DOHH2 (cell line): ENCODE measurements at regions not wholly inside any gene's neighbourhood (a gene's known extent, or its start where the extent isn't known, plus 50 kb on each side); places are given as distances from the start of the nearest gene placed in this dataset.

Experiments used
- H3F3A ChIP-seq: fragments of 200-600 bp; sonication (generic), shearing (Covaris generic); 2 replicates; pipeline ENCODE4 v1.6.0; 2016; ENCODE audit warnings: antibody characterized with exemption, mild to moderate bottlenecking; ENCODE audit not compliant: control insufficient read depth, insufficient read depth
- H3K27ac ChIP-seq: fragments of 200-600 bp; sonication (generic); 2 replicates; pipeline ENCODE4 v1.5.1; 2014; ENCODE audit warnings: low read depth, mild to moderate bottlenecking, low read length, moderate library complexity
- H3K27me3 ChIP-seq: fragments of 200-600 bp; sonication (generic); 2 replicates; pipeline ENCODE4 v1.6.1; 2014; ENCODE audit warnings: mild to moderate bottlenecking, low read length, mixed read lengths; ENCODE audit not compliant: control insufficient read depth
- H3K36me3 ChIP-seq: fragments of 200-600 bp; sonication (generic); 2 replicates; pipeline ENCODE4 v1.6.1; 2014; ENCODE audit warnings: mild to moderate bottlenecking, low read length, moderate library complexity, mixed read lengths; ENCODE audit not compliant: control insufficient read depth
- H3K4me1 ChIP-seq: fragments of 200-600 bp; sonication (generic); 2 replicates; pipeline ENCODE4 v1.6.1; 2014; ENCODE audit warnings: mild to moderate bottlenecking, low read length, mixed read lengths; ENCODE audit not compliant: control insufficient read depth
- H3K4me2 ChIP-seq: fragments of 200-600 bp; sonication (generic); 2 replicates; pipeline ENCODE4 v1.6.0; 2014; ENCODE audit warnings: mild to moderate bottlenecking, low read length, moderate library complexity
- H3K4me3 ChIP-seq: fragments of 200-600 bp; sonication (generic); 2 replicates; pipeline ENCODE4 v1.5.1; 2014; ENCODE audit warnings: mild to moderate bottlenecking, low read length, mixed read lengths
- H3K79me2 ChIP-seq: fragments of 200-600 bp; sonication (generic); 2 replicates; pipeline ENCODE4 v1.6.1; 2014; ENCODE audit warnings: mild to moderate bottlenecking, low read length, mixed read lengths; ENCODE audit not compliant: control insufficient read depth
- H3K9me2 ChIP-seq: fragments of 200-600 bp; sonication (generic); replicated peaks from 2 replicates; pipeline ENCODE4 v1.6.1; 2014; ENCODE audit warnings: mild to moderate bottlenecking, low read length, mixed read lengths; ENCODE audit not compliant: control insufficient read depth
- H3K9me3 ChIP-seq: fragments of 200-600 bp; sonication (generic); 2 replicates; pipeline ENCODE4 v1.6.1; 2014; ENCODE audit warnings: antibody characterized with exemption, low read length, mixed read lengths; ENCODE audit not compliant: control insufficient read depth, insufficient read depth
- H4K20me1 ChIP-seq: fragments of 200-600 bp; sonication (generic); 2 replicates; pipeline ENCODE4 v1.6.0; 2014; ENCODE audit warnings: low read depth, mild to moderate bottlenecking, antibody characterized with exemption, low read length, moderate library complexity; ENCODE audit not compliant: control insufficient read depth, insufficient read depth
- CTCF ChIP-seq: fragments of 200-600 bp; sonication (generic); IDR thresholded peaks from one replicate; pipeline ENCODE4 v1.5.1; 2014; ENCODE audit warnings: antibody characterized with exemption, mild to moderate bottlenecking, low read depth, low read length; ENCODE audit not compliant: poor library complexity, severe bottlenecking
- EZH2phosphoT487 ChIP-seq: fragments of 200-600 bp; sonication (generic); IDR thresholded peaks from 2 replicates; pipeline ENCODE4 v1.6.1; 2017; ENCODE audit warnings: borderline replicate concordance, mild to moderate bottlenecking, antibody characterized with exemption, low read length, moderate library complexity, mixed read lengths

- Histone ChIP-seq H3F3A (no peaks in the 10 kb centered on the region), H3K27me3 (no peaks in the 10 kb centered on the region), H3K4me2 (no peak overlapping the region), H3K4me3 (no peak overlapping the region), H4K20me1 (no peaks in the 10 kb centered on the region), H3K9me3 (no peaks in the 10 kb centered on the region), H3K79me2 (no peaks in the 10 kb centered on the region), H3K9me2 (no peaks in the 10 kb centered on the region), H3K27ac (no peak overlapping the region), H3K4me1 (peaks cover 5% of the 10 kb centered on the region; the same call in 1 of the 2 replicates), H3K36me3 (no peaks in the 10 kb centered on the region)
- TF ChIP-seq CTCF (no peak), EZH2phosphoT487 (no peak)
Measured at GRCh38 chr1:226476066-226476465, 68.2 kb upstream of the PARP1 start.

GRCh38 chr1:226476648-226477319, 68.9 kb upstream of the PARP1 start:
- Histone ChIP-seq H3F3A (no peaks in the 10 kb centered on the region), H3K4me2 (no peak overlapping the region), H3K4me1 (peaks cover 5% of the 10 kb centered on the region; the same call in 1 of the 2 replicates), H3K79me2 (no peaks in the 10 kb centered on the region), H3K27me3 (peaks cover 4% of the 10 kb centered on the region; the same call in 1 of the 2 replicates), H4K20me1 (no peaks in the 10 kb centered on the region), H3K36me3 (no peaks in the 10 kb centered on the region), H3K9me3 (no peaks in the 10 kb centered on the region), H3K9me2 (no peaks in the 10 kb centered on the region), H3K4me3 (no peak overlapping the region), H3K27ac (no peak overlapping the region)
- no peak for TF ChIP-seq CTCF
- TF ChIP-seq EZH2phosphoT487, result no peak

GRCh38 chr1:226479474-226479873, 69.1 kb upstream of the STUM start:
- no peaks in the 10 kb centered on the region for H3F3A ChIP-seq
- H3K9me2 ChIP-seq, result no peaks in the 10 kb centered on the region
- no peak overlapping the region for H3K4me3 ChIP-seq
- peaks cover 8% of the 10 kb centered on the region; the same call in 1 of the 2 replicates for H3K27me3 ChIP-seq
- H3K4me1 ChIP-seq, result peaks cover 3% of the 10 kb centered on the region; the same call in 1 of the 2 replicates
- no peaks in the 10 kb centered on the region for H3K36me3 ChIP-seq
- TF ChIP-seq EZH2phosphoT487, result no peak
- no peak for TF ChIP-seq CTCF
- no peaks in the 10 kb centered on the region for H3K79me2 ChIP-seq
- H3K9me3 ChIP-seq, result no peaks in the 10 kb centered on the region
- no peak overlapping the region for H3K27ac ChIP-seq
- H3K4me2 ChIP-seq, result no peak overlapping the region
- no peaks in the 10 kb centered on the region for H4K20me1 ChIP-seq
